ENCODE measurements at regions not wholly inside any gene's neighbourhood (a gene's known extent, or its start where the extent isn't known, plus 50 kb on each side); places are given as distances from the start of the nearest gene placed in this dataset.

- no peaks in the 10 kb centered on the region for H3K79me2 ChIP-seq (ENCODE audit: control insufficient read depth, insufficient read depth, low read length)
- no peaks in the 10 kb centered on the region for H3K27me3 ChIP-seq (ENCODE audit: control insufficient read depth, extremely low read depth, insufficient read depth, low read length)
- H2AFZ ChIP-seq (ENCODE audit: control insufficient read depth, low read length) = no peak overlapping the region
- no peaks in the 10 kb centered on the region for H3K9me3 ChIP-seq (ENCODE audit: control insufficient read depth, low read depth, low read length)
- no peak overlapping the region for H3K9ac ChIP-seq (ENCODE audit: control insufficient read depth, extremely low read depth, insufficient read depth, low read length)
- DNase-seq (ENCODE audit: low read depth, low spot score) (no peak), FAIRE-seq (no peak)
- H3K36me3 ChIP-seq (ENCODE audit: control insufficient read depth in 2 of 2, extremely low read depth in 1 of 2, insufficient read depth in 2 of 2, low read length in 2 of 2) = no peaks in the 10 kb centered on the region
- no peak for TF ChIP-seq CTCF (optimal IDR thresholded peaks at IDR 0.05 in 1 of 3, IDR thresholded peaks at IDR 0.05 in 1 of 3, conservative IDR thresholded peaks at IDR 0.05 in 1 of 3; ENCODE audit: extremely low read depth in 1 of 3, insufficient read depth in 2 of 3, low read length in 3 of 3)
- TF ChIP-seq EZH2 (IDR thresholded peaks at IDR 0.05; ENCODE audit: low read length) = no peak
- dilution Hi-C loops (cut with MboI; ENCODE audit: extremely low pct_ligation_motif_present, low sequenced_read_pairs) = no loop called here
- H3K4me3 ChIP-seq (ENCODE audit: control insufficient read depth in 2 of 3, extremely low read depth in 1 of 3, insufficient read depth in 2 of 3, low read depth in 1 of 3, low read length in 3 of 3) = no peak overlapping the region
- H3K4me2 ChIP-seq (ENCODE audit: control insufficient read depth, extremely low read depth, insufficient read depth, low read depth, low read length) = no peak overlapping the region
- no peaks in the 10 kb centered on the region for H4K20me1 ChIP-seq (ENCODE audit: control insufficient read depth, extremely low read depth, insufficient read depth, low read length)
- H3K27ac ChIP-seq (ENCODE audit: control insufficient read depth, insufficient read depth, low read length) = no peak overlapping the region
- H3K4me1 ChIP-seq (ENCODE audit: control insufficient read depth, extremely low read depth, insufficient read depth, low read length) = no peaks in the 10 kb centered on the region
- no peaks in the 10 kb centered on the region for H3K9me1 ChIP-seq (ENCODE audit: control insufficient read depth, extremely low read depth, insufficient read depth, low read length)
These were observed 763.7 kb downstream of the PDHA2 start for GRCh38 chr4:96603641-96604040.

- Histone ChIP-seq H3K9me1 (ENCODE audit: control insufficient read depth, extremely low read depth, insufficient read depth, low read length) (no peaks in the 10 kb centered on the region), H3K4me3 (ENCODE audit: control insufficient read depth in 2 of 3, extremely low read depth in 1 of 3, insufficient read depth in 2 of 3, low read depth in 1 of 3, low read length in 3 of 3) (no peak overlapping the region), H3K4me1 (ENCODE audit: control insufficient read depth, extremely low read depth, insufficient read depth, low read length) (no peaks in the 10 kb centered on the region), H3K27me3 (ENCODE audit: control insufficient read depth, extremely low read depth, insufficient read depth, low read length) (no peaks in the 10 kb centered on the region), H3K9me3 (ENCODE audit: control insufficient read depth, low read depth, low read length) (no peaks in the 10 kb centered on the region), H3K27ac (ENCODE audit: control insufficient read depth, insufficient read depth, low read length) (no peak overlapping the region), H3K36me3 (ENCODE audit: control insufficient read depth in 2 of 2, extremely low read depth in 1 of 2, insufficient read depth in 2 of 2, low read length in 2 of 2) (no peaks in the 10 kb centered on the region), H3K9ac (ENCODE audit: control insufficient read depth, extremely low read depth, insufficient read depth, low read length) (no peak overlapping the region), H4K20me1 (ENCODE audit: control insufficient read depth, extremely low read depth, insufficient read depth, low read length) (no peaks in the 10 kb centered on the region), H3K79me2 (ENCODE audit: control insufficient read depth, insufficient read depth, low read length) (no peaks in the 10 kb centered on the region), H3K4me2 (ENCODE audit: control insufficient read depth, extremely low read depth, insufficient read depth, low read depth, low read length) (no peak overlapping the region), H2AFZ (ENCODE audit: control insufficient read depth, low read length) (no peak overlapping the region)
- dilution Hi-C loops (cut with MboI; ENCODE audit: extremely low pct_ligation_motif_present, low sequenced_read_pairs) = no loop called here
- no peak for FAIRE-seq
- TF ChIP-seq EZH2 (IDR thresholded peaks at IDR 0.05; ENCODE audit: low read length) = no peak
- no peak for TF ChIP-seq CTCF (optimal IDR thresholded peaks at IDR 0.05 in 1 of 3, IDR thresholded peaks at IDR 0.05 in 1 of 3, conservative IDR thresholded peaks at IDR 0.05 in 1 of 3; ENCODE audit: extremely low read depth in 1 of 3, insufficient read depth in 2 of 3, low read length in 3 of 3)
- no peak for DNase-seq (ENCODE audit: low read depth, low spot score)
These were observed 766.6 kb downstream of the PDHA2 start for GRCh38 chr4:96606451-96606850.

All from keratinocyte (primary cell).